ENCODE measurements at regions not wholly inside any gene's neighbourhood (a gene's known extent, or its start where the extent isn't known, plus 50 kb on each side); places are given as distances from the start of the nearest gene placed in this dataset.

GRCh38 chr4:16297003-16297402 is 70.7 kb upstream of the TAPT1 start:
- no peak for TF ChIP-seq EP300 (conservative IDR thresholded peaks at IDR 0.05; ENCODE audit: poor library complexity, severe bottlenecking)
- TF ChIP-seq RAD21 (conservative IDR thresholded peaks at IDR 0.05), result no peak
- no peak for TF ChIP-seq POLR2AphosphoS5 (IDR thresholded peaks at IDR 0.05)
- TF ChIP-seq TAF1 (IDR thresholded peaks at IDR 0.05; ENCODE audit: low read depth), result no peak
- no peaks in the 10 kb centered on the region for H3K9me3 ChIP-seq (ENCODE audit: low read length)

DNA sequence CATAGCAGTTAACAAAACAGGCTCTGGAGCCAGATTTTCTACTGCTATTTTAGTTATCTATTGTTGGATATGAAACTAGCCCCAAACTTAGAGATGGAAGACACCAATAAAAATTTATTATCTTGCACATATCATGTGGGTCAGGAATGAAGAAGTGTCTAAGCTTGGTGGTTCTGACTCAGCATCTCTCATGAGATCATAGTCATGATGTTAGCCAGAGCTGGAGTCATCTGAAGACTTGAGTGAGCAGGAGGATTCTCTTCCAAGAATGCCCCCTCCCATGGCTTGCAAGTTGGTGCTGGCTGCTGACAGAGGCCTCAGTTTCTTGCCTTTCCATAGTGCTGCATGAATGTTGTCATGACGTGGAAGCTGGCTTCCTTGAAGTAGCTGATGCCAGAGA is 68.2 kb upstream of the TAPT1 start:
- H3K4me2 ChIP-seq (ENCODE audit: low read length), result no peak overlapping the region
- no peak overlapping the region for H3K27ac ChIP-seq (ENCODE audit: low read length)
- no peaks in the 10 kb centered on the region for H3K27me3 ChIP-seq (ENCODE audit: insufficient read depth, low read depth, low read length)
- no peak for TF ChIP-seq EP300 (conservative IDR thresholded peaks at IDR 0.05; ENCODE audit: poor library complexity, severe bottlenecking)
- no peak for TF ChIP-seq CTCF (IDR thresholded peaks at IDR 0.05; ENCODE audit: poor library complexity, severe bottlenecking)
- no peak for TF ChIP-seq EZH2 (IDR thresholded peaks at IDR 0.05; ENCODE audit: borderline replicate concordance, insufficient read depth, low read length, poor library complexity, severe bottlenecking)
- no peak for TF ChIP-seq MXI1 (conservative IDR thresholded peaks at IDR 0.05; ENCODE audit: poor library complexity, severe bottlenecking)
- no peak for TF ChIP-seq SMC3 (conservative IDR thresholded peaks at IDR 0.05; ENCODE audit: poor library complexity)
- no peak for TF ChIP-seq RAD21 (conservative IDR thresholded peaks at IDR 0.05)
- TF ChIP-seq REST (IDR thresholded peaks at IDR 0.05; ENCODE audit: borderline replicate concordance), result no peak
- no peaks in the 10 kb centered on the region for H3F3A ChIP-seq (ENCODE audit: insufficient read depth, low read length, poor library complexity, severe bottlenecking)
- no peak overlapping the region for H3K9ac ChIP-seq (ENCODE audit: low read length)
- no peak overlapping the region for H2AFZ ChIP-seq (ENCODE audit: low read depth, low read length)
- H3K9me3 ChIP-seq (ENCODE audit: low read length), result no peaks in the 10 kb centered on the region
- no peaks in the 10 kb centered on the region for H3K9me2 ChIP-seq (ENCODE audit: insufficient read depth, low read length)
- no peaks in the 10 kb centered on the region for H3K36me3 ChIP-seq (ENCODE audit: insufficient read depth, low read length)
- H3K79me2 ChIP-seq (replicated peaks; ENCODE audit: insufficient read depth, low read length), result no peaks in the 10 kb centered on the region
- no peak overlapping the region for H3K4me3 ChIP-seq (ENCODE audit: low read length)
- no peaks in the 10 kb centered on the region for H4K20me1 ChIP-seq (ENCODE audit: insufficient read depth)

More at GRCh38 chr4:16297003-16297402, 70.7 kb upstream of the TAPT1 start:
- H3K79me2 ChIP-seq (replicated peaks; ENCODE audit: insufficient read depth, low read length), result no peaks in the 10 kb centered on the region
- no peaks in the 10 kb centered on the region for H3K27me3 ChIP-seq (ENCODE audit: insufficient read depth, low read depth, low read length)
- H3K4me2 ChIP-seq (ENCODE audit: low read length), result no peak overlapping the region
- no peak overlapping the region for H3K27ac ChIP-seq (ENCODE audit: low read length)
- no peak overlapping the region for H3K4me3 ChIP-seq (ENCODE audit: low read length)
- no peaks in the 10 kb centered on the region for H3K9me2 ChIP-seq (ENCODE audit: insufficient read depth, low read length)
- no peaks in the 10 kb centered on the region for H3F3A ChIP-seq (ENCODE audit: insufficient read depth, low read length, poor library complexity, severe bottlenecking)
- H3K36me3 ChIP-seq (ENCODE audit: insufficient read depth, low read length), result no peaks in the 10 kb centered on the region
- H3K9ac ChIP-seq (ENCODE audit: low read length), result no peak overlapping the region
- no peaks in the 10 kb centered on the region for H4K20me1 ChIP-seq (ENCODE audit: insufficient read depth)
- no peak overlapping the region for H2AFZ ChIP-seq (ENCODE audit: low read depth, low read length)
